GM18520 (cell line): ENCODE measurements at regions not wholly inside any gene's neighbourhood (a gene's known extent, or its start where the extent isn't known, plus 50 kb on each side); places are given as distances from the start of the nearest gene placed in this dataset.
"Not testable (repeated sequence)": the region's sequence is repeated elsewhere in the genome, so short reads cannot be mapped to it uniquely, and the experiment has no call there.

ENCODE experiments used
- ATAC-seq: cut with Tn5 transposase; IDR thresholded peaks from one replicate; pipeline ENCODE4 v1.9.1; 2021; ENCODE audit not compliant: unreplicated experiment

DNA sequence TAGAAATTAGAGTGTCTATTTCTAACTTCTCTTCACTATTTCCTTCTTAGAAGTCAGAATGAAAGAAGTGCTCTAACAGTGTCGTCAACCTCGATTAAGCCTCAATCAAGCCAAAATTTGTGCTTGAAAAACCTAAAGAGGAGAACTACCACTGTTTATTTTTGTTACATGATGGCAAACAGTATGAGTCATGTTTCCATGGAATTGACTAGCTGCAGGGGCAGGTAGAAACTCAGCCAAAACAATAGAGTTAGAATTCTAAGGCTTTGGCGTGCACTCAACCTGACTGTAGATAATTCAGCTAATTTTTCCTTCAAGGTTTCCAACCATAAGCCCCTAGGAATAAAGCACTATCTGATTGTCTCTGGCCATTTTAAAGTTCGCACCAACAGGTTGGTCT lies 415.9 kb downstream of the ETS1 start:
- no peak for ATAC-seq

DNA sequence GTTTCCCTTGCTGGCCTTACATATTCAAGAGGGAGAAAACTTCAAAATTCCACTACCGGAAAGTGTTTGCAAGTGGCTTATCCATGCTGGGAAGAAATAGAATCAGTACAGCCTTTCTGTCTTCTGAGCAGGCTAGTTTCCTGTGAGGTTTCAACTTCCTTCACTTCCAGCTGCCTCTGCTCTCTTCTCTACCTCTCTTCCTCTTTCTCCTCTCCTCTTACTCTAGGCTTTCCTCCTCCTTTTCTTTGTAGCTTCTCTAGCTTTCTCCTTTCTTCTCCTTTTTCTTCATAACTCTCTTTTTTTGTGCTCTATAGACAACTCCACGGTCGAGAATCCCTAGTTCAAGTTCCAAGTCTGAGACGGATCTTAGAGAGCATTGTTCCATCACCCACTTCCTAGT lies 421.8 kb downstream of the ETS1 start:
- no peak for ATAC-seq

DNA sequence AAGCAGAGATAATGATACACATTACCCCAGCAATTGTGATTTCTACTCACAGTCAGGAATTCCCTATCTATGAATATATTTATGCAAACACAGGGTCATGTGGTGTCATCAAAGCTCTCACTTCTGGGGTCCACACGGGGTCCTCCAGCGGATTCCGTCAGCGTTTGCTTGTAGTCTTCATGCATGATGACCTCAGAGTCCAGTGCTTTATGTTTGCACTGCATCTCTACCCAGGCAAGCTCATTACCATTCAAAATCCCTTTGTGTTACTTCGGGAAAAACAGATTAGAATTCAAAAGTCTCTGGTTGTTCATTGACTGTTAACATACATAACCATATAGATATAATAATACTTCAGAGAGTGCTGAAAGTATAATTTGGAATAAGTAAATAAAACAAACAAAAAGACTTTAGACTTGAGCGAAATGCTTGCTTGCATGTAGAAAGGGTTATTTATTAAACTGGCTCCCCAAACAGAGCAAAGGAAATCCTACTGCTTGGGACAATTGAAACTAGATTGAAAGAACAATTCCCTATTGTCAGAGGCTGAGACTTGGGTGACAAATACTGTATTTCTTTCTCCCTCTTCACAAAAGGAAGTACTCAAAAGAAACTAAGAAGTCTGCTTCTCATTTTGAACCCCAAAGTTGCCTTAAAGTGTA lies 423.1 kb downstream of the ETS1 start:
- no peak for ATAC-seq

DNA sequence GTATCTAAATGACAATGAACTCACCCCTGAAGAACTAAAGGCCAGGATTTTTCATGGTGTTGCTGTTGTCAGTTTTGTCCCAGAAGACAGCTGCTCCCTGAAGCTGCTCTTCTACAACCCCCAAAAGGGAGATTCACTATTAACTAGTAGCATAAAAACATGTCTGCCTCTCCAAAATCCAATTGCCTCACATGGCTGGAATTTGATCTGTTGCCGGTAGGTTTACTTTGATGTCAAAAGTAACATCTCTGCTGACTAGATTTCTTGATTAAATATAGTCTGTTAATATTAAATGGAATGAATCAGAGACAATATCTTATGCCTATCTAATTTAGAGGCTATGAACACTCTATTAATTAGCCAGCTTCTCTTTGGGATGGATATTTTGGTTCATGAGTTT lies 425.4 kb downstream of the ETS1 start:
- no peak for ATAC-seq

DNA sequence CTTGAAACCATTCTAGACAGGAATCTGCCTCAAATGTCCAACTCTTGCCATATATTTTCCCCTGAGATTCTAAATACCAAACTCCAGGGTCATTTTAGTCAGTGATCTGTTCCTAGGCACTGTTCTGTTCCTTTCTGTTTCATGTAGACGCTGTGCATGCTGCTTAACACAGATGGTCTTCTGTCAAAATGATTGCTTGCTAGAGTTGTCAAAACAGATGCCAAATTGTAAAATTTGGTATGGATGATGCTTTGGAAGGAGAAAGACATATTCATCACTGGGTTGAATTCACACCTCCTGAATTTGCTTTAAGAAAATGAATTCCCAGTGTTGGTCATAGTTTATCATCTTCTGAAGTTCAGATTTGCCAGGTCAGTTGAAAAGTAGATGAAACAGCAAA lies 425.9 kb downstream of the ETS1 start:
- ATAC-seq: no peak

DNA sequence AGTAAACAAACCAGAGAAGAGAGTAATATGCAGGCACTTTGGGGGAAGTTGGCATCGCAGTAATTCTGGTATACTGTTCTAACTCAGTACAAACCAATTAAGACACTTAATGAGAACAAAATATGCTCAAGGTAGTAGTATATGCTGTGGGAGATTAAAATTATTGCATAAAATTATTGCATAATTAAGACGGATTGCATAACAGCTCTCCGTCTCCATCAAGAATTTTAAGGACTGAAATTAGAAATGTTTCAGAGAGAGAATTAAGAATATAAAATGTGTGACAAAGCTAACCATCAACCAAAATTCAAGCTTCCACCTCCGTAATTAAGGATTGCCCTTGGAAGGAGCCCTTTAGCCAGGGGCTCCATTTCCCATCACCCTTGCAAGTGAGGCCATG lies 428.5 kb downstream of the ETS1 start:
- ATAC-seq: no peak

DNA sequence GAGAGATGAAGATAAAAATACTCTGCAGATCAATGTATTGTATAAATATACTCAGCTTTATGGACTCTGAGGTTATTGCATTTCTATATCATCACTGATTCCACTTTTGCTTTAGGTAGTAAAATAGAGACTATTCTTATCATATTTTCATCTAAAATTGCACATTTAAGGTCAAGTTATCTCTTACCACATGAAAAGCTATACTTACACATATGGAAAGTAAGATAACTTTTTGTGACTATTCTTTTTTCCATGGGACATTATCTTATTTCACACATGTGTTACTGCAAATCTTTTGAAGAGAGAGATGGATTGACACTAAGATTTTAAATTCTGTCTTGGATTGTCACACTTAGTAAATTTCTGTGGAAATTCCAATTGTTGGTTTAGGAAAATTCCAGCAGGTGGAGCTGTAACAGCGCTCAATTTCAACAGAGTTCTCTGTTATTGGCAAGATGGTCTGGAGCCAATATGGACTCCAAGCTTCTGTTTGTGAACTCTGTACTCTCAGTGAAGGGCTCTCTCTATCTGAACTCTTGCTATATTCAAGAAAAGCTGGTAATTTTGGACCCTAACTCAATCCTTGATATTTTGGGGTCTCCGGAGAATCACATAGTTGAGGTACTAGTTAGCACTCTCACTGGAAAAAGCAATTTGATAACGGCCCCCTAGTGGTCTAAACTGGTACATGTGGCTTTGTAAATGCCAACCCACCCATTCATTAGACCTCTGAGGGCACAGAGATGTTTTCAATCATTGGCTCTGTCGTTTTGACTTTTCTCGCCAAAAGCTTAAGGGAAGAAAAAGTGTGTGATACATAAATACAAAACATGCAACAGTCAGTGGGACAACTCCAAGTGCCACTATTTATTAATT lies 429.7 kb downstream of the ETS1 start:
- no peak for ATAC-seq

DNA sequence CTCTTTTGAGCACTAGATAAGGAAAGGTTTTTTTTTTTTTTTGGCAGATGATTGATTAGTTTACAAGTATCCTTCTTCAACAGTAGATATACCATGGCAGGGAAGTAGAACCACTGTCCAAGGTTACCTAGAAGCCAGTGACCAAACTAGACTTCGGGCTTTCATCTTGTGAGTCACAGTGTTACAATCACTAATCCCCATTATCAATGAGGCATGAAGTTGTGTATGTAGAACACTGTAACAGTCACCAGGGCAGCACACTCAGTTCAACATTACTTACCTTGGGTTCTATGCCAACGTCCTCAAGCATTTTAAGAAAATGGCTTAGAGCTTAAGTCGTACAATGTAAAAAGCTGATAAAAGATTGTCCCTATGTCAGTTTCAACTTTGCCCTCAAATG lies 430.9 kb downstream of the ETS1 start:
- ATAC-seq: no peak

DNA sequence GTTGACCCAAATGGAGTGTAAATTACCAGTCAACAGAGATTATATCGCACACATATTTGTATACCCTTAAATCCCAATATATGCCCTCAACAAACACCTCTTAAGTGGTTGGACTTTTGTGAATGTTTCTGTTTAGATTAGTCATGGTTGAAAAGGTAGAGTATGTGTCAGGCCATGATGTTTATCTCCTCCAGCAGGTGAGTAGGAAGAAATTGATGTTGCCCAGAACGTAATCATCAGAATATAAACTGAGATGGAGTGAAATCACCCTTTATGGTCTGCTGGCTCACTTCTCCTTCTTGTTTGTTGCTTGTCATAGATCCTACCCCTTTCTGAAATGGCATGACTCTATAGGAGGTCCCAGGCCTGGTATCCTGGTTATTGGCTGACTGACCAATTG lies 431.8 kb downstream of the ETS1 start:
- ATAC-seq: no peak

DNA sequence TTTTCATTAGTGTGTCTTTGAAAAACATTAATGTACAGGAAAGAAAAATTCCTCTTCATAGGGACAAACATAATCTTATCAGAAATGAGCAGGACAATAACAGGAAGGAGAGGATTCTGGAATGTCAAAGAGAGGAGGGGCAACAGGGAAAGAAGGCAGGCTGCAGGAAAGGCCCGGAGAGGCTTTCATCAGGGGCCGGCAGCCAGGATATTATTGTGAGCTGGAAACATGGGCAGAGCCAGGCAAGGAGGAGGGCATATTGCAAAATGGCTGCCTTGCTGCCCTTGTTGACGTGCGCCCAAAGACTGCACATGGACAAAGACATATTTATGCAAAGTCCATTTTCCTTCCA lies 433.7 kb downstream of the ETS1 start:
- ATAC-seq: no peak

DNA sequence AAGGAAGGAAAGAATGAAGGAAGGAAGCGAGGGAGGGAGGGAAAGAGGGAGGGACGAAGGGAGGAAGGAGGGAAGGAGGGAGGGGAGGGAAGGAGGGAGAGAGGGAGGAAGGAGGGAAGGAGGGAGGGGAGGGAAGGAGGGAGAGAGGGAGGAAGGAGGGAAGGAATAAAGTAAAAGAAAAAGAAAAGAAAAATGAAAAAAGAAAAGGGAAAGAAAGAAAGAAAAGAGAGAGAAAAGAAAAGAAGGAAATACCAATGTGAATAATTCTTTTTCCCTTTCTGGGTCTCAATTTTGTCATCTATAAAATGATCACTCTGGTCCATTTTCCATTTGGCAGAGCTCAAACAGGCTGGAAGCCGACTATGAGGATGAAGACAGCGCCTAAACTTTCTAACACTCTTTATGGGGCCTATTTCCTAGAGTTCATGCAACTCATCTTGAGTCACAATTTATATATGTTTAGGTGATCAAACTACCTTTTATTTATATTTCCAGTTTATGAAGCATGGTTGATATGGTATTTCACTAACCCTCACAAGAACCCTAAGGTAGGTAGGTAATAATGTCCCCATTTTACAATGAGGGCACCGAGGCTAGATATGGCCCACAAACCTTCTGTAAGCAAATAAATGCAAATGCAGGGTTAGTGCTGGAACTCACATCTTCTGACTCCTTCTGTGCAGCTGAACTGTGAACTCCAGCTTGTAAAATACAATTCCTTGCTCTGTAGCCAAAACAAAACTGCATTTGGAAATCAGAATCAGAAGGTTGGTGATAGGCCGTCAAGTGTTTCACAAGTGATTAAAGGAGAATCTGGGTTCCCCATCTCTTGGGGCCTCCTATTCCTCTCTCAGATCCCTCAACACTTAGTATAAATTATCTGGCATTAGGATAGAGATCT lies 434.3 kb downstream of the ETS1 start:
- no peak for ATAC-seq

DNA sequence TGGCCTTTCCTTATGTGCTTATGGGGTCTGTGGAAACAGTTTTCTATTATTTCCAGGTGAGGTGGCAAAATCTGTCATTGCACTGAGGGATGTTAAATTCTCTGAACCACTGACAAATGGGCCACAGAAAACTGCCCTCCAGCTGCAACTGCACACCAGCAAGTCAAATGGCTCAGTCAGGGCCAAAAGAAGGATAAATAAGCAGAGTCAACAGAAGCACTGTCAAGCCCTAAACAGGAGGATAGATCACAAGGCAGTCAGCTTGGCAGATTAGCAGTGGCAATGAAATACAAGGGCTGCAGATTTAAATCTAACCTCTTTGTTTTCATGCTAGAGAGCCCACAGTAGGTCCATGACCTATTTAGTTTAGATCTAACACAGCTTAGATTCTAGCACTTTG lies 435.6 kb downstream of the ETS1 start:
- no peak for ATAC-seq

DNA sequence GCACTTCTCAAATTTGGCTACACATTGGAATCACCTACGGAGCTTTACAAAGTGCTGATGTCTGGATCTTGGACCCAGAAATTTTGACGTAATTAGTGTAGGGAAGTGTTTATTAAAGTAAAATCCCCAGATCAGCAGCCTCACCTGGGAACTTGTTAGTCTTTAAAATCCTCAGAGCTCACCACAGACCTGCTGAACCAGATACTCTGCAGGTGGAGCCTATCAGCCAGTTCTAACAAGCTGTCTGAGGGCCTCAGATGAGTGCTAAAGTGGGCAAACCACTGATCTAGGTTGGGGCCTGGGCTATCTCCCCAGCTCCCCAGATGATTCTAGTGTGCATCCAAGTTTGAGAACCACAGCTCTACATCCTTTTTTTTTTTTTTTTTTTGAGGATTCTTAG lies 436.0 kb downstream of the ETS1 start:
- ATAC-seq: no peak

DNA sequence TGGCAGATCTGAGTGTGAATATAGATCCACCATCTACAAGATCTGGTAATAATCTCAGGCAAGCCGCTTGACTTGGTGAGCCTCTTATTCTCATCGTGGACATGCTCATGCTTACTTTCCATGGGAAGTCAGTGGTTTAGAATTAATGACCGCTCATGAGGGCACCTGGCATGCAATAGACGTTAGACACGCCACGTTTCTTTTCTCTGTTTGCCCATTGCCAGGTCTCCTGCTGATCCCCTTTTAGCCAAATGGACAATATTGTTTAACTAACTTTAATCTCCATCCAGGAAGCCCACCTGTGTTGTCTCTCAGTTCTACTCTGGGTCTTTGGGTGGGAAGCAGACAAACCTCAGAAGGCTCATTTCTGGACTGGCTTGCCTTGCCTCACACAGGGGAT lies 439.1 kb downstream of the ETS1 start:
- ATAC-seq: no peak

DNA sequence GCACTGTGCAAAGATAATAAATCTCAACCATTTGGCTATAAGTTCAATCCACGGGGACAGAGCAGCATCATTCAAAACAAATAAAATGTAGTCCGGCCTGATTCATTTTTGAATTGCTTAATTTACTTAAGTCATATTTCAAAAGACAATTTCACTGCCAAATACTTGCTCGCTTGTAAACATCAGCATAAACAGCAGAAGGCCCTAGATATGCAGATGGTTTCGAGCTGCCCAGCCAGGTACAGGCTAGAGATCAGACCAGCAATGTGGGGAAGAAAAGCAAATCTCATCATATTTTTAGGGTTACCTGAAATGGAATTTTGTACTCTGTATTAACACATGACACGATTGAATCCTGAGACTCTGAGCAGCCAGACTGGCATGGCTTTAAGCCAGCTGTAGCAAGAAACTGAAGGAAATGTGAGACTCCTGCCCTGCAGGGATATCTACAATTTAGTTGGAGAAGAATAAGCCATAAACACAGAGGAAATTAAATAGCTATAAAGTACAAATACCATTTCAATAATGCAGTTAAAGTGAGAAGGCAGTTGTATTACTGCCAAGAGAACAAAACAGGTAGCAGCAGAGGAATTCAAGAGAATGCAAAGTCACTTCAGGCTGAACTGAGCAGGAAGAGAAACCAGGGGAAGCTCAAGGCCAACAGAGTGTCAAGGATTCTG lies 440.3 kb downstream of the ETS1 start:
- ATAC-seq: no peak

DNA sequence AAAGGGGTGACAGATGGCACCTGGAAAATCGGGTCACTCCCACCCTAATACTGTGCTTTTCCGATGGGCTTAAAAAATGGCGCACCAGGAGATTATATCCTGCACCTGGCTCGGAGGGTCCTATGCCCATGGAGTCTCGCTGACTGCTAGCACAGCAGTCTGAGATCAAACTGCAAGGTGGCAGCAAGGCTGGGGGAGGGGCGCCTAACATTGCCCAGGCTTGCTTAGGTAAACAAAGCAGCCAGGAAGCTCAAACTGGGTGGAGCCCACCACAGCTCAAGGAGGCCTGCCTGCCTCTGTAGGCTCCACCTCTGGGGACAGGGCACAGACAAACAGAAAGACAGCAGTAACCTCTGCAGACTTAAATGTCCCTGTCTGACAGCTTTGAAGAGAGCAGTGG lies 447.1 kb downstream of the ETS1 start:
- not testable (repeated sequence) for ATAC-seq

DNA sequence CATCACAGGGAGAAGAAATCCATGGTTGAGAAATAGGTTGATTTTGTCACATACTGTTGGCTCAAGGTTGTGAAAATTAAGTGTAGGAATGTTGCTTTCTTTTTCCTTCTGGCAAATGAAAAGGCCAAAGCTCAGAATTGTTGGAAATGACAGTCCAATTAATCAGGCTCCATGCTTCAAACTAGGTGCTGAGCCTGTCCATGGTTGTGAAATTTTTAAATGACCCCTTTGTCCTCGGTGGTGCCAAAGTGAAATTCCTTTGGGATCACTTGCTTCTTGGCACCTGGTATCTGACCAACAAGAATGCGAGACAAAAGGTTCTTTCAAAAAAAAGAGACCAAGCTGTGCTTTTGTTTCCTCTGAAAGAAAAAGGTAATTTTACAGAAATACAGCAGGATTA lies 451.9 kb downstream of the ETS1 start:
- ATAC-seq: no peak

DNA sequence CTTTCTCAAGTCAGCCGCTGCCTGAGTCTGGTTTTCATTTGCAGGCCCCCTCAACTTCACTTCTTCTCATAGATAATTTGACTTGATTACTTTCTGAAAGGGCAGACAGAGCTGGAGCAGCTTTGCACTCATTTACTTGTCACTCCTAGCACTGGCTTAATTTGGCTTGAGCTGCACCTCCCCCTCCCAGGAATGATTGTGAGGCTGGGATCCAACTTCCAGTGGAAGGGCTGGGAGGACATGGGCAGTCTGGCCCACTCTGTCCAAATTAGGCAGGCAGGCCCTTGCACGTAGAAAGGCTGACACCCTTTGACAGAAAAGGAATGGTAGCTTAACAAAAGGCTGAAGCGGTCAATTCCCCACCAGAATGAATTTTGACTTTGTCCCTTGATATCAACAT lies 453.9 kb downstream of the ETS1 start:
- ATAC-seq: no peak

DNA sequence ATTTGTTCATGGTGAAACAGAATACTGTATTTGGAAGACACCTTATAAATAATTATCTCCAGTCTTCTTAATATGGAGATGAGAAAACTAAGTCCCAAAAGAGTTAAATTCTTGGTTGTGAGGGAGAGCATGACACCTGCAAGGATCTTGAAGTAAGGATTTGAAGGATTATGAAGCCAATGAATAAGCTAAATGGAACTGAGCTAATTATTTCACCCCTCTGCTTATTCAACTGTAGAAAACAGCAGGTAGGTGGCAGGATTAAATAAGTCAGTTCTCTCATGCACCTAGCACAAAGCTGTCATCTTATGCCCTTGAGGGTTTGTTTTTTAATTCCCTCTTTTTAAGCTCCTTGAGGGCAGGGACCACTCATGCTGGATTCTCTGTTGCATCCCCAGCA lies 457.3 kb downstream of the ETS1 start:
- no peak for ATAC-seq

DNA sequence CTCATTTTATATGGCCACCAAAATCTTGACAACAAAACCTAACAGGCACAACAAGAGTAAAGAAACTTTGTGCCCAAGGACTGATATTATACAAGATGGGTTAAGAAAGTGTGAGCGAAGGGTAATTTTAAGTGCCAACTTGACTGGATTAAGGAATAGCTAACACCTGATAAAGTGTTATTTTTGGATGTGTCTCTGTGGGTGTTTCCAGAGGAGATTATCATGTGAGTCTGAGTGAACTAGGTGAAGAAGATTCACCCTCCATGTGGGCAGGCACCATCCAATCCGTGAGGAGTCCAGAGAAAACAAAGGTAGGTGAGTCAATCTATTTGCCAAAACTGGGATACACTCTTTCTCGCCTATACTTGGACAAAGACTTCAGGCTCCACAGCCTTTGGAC lies 461.6 kb downstream of the ETS1 start:
- ATAC-seq: no peak

DNA sequence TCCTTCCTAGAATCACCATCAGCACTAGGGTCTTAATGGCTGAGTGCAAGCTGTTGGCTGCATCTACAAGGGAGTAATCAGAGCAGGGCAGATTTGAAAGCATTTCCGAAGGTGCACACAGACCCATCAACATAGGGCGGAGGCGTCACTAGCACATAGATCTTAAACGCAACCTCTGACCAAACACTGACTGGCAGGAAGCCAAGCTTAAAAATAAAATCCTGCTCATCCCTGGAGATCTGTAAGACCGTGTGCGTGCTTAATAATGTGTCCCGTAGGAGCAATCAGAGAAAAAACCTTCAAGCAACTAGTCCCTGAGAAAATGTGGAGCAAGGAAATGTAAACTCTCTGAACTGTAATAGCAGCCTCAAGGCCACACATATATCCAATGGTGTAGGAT lies 470.5 kb downstream of the ETS1 start:
- no peak for ATAC-seq
